Gastrocnemius medialis (tissue), 4 donors: ENCODE measurements at regions not wholly inside any gene's neighbourhood (a gene's known extent, or its start where the extent isn't known, plus 50 kb on each side); places are given as distances from the start of the nearest gene placed in this dataset.

Source experiments
- POLR2A ChIP-seq, 2 donors: fragments of 450-650 bp; IDR thresholded peaks; one replicate each; pipeline ENCODE4 v1.6.1; 2017; ENCODE audit warnings: antibody characterized with exemption in 2 of 2, mild to moderate bottlenecking in 2 of 2, moderate library complexity in 2 of 2
- TF ChIP-seq, protein P1 (sequence below), 5 experiments: fragments of 450-650 bp in 3 of 5; fragments of 200-600 bp in 2 of 5; sonication (generic) in 2 of 5; IDR thresholded peaks in 4 of 5; conservative IDR thresholded peaks in 1 of 5; 1 replicate in 4 of 5; 2 replicates in 1 of 5; pipeline ENCODE4 v1.5.1; 2016 to 2019; ENCODE audit warnings: antibody characterized with exemption in 5 of 5, mild to moderate bottlenecking in 3 of 5, moderate library complexity in 3 of 5

DNA sequence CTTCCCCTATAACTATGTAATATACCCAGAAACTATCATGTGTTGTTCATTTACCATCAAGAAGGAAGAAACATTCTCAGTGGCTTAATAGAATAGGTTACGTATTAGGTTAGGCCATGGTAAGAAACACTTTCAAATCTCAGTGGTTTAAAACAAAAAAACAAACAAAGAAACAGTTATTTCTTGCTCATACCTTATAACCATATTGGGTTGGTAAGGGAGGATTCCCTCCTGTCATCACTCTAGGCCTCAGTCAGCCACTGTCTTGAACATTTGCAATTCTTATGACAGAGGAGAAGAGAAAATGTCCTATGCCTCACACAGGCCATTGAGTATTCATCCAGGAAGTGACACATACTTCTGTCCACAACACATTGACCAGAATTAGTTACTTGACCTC lies 727.7 kb upstream of the NECTIN3 start:
- TF ChIP-seq POLR2A (IDR thresholded peaks at IDR 0.05), result no peak
- TF ChIP-seq, protein P1, sequence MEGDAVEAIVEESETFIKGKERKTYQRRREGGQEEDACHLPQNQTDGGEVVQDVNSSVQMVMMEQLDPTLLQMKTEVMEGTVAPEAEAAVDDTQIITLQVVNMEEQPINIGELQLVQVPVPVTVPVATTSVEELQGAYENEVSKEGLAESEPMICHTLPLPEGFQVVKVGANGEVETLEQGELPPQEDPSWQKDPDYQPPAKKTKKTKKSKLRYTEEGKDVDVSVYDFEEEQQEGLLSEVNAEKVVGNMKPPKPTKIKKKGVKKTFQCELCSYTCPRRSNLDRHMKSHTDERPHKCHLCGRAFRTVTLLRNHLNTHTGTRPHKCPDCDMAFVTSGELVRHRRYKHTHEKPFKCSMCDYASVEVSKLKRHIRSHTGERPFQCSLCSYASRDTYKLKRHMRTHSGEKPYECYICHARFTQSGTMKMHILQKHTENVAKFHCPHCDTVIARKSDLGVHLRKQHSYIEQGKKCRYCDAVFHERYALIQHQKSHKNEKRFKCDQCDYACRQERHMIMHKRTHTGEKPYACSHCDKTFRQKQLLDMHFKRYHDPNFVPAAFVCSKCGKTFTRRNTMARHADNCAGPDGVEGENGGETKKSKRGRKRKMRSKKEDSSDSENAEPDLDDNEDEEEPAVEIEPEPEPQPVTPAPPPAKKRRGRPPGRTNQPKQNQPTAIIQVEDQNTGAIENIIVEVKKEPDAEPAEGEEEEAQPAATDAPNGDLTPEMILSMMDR (IDR thresholded peaks at IDR 0.05 in 4 of 5, conservative IDR thresholded peaks at IDR 0.05 in 1 of 5), result no peak
